GM21390 (cell line): ENCODE measurements at regions not wholly inside any gene's neighbourhood (a gene's known extent, or its start where the extent isn't known, plus 50 kb on each side); places are given as distances from the start of the nearest gene placed in this dataset.
"Not testable (repeated sequence)": the region's sequence is repeated elsewhere in the genome, so short reads cannot be mapped to it uniquely, and the experiment has no call there.

ENCODE experiments used
- ATAC-seq: cut with Tn5 transposase; IDR thresholded peaks from one replicate; pipeline ENCODE4 v1.9.1; 2021; ENCODE audit not compliant: unreplicated experiment

GRCh38 chr6:115814907-115815306, 245.8 kb downstream of the FRK start:
- ATAC-seq: no peak

GRCh38 chr6:115811541-115811940, 249.2 kb downstream of the FRK start:
- no peak for ATAC-seq

- no peak for ATAC-seq
These were observed 262.5 kb downstream of the FRK start for GRCh38 chr6:115798229-115798628.

DNA sequence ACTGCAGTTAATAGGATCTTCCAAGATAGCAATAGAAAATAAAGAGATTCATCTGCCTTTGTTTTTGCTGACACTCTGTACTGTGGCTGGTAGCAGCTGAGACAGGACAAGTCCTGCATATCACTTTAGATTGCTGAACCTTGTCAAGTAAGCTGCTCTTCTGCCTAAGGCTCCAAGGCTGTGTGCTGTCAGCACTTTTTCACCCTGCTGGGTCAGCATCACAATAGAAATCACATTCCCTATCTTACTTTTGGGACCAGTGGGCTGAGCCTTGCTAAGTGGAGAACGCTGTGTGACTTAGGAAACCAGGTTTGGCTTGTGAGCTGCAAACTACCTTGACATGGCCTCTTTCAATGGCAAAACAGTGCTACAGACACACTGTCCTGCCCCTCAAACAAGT, 263.9 kb downstream of the FRK start:
- no peak for ATAC-seq

DNA sequence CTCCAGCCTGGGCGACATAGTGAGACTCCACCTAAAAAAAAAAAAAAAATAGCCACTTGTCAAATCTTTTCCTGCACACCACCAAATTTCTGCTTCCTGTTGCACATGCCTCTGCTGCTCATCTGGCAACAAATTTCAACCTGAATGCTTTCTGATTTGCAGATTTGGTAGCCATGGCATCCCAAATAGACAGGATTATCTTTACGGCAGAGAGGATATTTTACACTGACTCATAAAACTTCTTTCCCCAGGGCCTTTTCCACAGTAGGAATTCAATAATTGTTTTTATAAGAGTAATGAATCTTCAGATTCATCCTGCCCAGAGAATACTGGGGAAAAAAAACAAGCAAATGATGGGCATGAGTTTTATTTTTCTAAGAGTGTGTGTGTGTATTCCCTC, 264.6 kb downstream of the FRK start:
- ATAC-seq: no peak

- ATAC-seq: no peak
These were observed 277.2 kb downstream of the FRK start for GRCh38 chr6:115783402-115784061.

DNA sequence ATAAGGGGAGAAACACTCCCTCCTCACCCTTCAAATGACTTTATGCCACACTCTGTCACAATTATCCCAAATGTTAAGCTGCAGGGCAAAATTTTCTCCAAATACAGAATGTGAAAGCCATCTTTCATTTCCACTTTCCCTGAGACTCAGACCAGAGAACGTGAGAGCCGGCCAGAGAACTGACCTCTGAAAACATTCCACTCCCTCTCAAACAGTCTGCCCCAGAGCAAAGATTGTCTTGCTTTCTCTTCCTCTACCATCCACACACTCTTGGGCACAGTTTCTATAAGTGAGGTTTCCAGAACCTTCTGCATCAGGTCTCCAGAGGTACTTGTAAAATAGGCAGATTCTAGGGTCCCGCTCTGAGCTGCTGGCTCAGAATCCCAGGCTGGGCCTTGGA, 278.1 kb downstream of the FRK start:
- no peak for ATAC-seq

DNA sequence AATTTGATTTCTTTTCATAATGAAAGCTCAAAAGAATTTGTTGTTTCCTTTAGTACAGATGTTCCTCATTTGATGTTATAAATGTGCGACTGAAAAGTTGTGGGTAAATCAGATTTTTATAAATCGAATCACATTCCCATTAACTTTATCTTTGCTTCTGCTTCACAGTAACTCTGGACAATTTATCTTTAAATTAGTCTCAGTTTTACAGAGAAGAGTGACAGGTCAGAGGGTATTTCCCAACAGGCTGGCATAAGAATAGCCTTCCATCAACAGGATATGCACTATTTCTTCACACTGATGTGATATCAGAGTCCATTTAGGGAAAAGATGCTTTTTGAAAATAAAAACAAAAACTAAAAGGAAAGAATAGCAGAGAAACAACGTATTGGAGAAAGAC, 286.9 kb downstream of the FRK start:
- ATAC-seq: no peak

DNA sequence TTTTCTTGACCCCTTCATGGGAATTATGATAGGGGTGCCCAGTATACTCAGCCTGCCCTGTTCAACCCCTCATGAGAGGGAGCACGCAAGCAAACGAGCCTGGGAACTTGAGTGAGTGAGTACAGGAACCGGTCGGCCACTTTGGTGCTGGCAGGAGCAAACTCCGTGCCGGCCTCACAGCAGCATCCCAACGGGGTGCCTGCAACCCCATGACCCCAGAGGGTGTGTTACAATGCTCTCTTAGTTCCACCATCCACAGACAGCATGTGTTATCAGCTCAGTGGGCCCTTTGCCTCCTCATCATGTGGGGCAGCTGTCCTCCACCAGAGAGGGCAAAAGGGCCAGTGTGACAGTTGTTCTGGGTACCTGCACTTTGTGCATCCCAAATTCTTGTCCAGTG, 289.8 kb downstream of the FRK start:
- ATAC-seq: no peak

DNA sequence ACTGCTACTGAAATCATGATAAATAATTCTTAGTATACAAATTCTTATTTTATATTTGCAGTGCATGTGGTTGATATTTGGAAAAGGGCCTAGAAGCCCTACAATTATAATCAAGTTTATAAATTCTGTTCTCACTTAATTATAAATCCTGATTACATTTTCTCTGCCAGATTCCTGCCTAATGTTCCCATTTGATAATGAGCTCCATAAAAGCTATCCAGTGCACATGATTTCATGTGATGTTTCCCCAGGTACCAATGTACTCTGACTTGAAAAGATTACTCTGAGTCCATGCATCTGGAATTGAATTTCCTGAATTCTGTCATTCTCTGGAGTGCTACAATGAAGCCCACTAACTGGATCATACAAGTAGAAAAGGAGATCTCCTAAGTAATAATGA, 292.2 kb downstream of the FRK start:
- ATAC-seq: no peak

DNA sequence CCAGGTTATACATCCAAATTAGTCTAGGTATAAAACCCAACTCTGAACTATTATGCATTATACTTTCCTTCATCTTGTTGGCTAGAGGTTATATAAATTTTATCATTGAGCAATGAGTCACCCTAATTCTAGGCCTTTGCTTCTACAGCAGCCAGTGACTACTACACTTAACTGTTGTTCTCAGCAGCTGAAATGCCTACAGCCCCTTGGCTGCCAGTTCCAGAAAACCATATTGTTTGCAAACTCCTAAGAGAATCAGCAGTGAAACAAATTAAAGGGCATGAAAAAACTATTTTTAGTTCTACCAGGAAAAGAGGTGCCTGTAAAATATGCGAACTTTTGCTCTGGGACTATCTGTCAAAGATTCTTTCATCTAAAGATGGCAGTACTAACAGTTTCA, 292.8 kb downstream of the FRK start:
- no peak for ATAC-seq

GRCh38 chr6:115766745-115767462, 293.8 kb downstream of the FRK start:
- ATAC-seq: no peak

DNA sequence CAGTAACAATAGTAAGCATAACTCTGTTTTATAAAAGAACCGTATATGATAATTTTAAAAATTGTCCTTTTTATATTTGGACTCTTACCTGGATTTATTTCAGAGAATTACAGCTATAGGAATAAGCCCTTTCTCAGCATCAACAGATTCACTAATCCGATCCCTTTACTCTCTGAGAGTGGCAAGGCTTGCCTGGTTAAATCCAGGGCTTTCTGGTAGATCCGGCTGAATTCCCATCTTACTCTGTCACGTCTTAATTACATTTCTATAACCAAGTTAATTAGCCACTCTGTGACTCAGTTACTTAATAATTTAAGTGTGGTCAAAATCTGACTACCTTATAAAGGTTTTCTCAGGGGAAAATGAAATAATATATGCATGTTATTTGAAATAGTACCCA, 294.7 kb downstream of the FRK start:
- ATAC-seq: no peak

- ATAC-seq: no peak
These were observed 301.6 kb downstream of the FRK start for GRCh38 chr6:115759051-115759450.

DNA sequence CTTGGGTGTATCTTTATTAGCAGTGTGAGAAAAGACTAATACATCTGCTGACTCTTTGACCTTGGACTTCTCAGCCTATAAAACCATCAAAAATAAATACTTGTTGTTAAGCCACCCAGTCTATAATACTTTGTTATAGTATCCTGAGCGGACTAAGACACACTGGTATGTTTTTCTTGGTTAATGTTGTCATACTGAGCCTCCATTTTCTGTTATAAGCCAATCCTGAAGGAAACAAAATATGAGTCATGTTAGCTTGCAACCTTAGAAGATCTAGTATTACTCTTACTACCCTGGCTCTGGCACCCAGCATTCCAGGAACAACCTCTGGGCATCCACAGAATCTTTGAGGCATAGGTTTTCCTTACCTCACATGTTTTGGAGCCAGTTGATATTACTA, 307.2 kb downstream of the FRK start:
- ATAC-seq: no peak

DNA sequence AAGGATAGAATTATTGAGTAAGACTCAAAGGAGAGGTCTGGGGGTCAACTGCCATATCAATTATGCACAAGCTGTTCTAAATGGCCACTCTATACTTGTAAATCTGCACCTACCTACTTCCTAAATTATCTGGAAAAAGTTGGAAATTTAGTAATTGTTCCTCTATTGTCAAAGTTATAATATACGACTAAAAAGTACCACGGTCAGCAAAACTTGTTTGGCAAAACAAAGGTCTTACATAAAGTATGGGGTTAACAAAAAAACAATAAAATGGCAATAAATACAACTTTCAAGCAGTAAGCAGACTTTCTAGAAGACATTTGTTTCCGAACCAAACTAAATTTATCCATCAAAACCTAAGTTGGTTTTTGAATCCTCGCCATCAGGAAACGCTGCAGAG, 309.7 kb downstream of the FRK start:
- ATAC-seq: no peak

GRCh38 chr6:115750292-115750691, 310.4 kb downstream of the FRK start:
- no peak for ATAC-seq

DNA sequence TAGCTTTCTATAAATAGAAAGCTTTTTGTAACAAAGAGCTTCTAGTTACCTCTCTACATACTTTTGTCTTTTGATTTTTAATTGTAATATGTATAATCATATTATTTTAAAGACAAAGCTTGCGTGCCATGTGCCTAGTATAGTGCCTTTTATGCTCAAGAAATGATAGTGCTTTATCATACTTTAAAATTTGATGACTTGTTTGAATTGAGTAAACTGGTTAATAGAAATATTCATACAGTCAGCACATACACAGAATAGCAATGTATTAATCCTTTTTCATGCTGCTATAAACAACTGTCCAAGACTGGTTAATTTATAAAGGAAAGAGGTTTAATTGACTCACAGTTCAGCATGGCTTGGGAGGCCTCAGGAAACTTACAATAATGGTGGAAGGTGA, 313.0 kb downstream of the FRK start:
- ATAC-seq: no peak

GRCh38 chr6:115746583-115746982, 314.1 kb downstream of the FRK start:
- ATAC-seq: not testable (repeated sequence)

- ATAC-seq: no peak
These were observed 319.8 kb downstream of the FRK start for GRCh38 chr6:115740907-115741306.

- no peak for ATAC-seq
These were observed 325.1 kb downstream of the FRK start for GRCh38 chr6:115735610-115736009.

DNA sequence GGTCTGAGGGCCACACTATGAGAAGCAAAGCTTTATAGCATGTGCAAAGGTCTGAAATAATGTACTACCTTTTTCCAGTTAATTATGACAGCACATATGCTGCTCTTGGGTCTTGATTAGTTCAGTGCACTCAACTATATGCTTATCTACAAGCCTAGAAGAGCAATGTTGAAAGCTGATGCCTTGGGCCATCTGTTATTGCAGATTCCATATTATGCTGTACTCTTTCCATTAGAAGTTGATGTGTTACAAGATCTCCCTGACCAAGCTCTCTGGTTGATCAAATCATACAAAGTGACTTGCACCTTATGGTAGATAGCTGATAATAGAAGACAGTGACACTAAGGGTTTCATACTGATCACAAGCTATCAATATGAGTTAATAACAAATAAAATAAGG, 327.3 kb downstream of the FRK start:
- no peak for ATAC-seq

DNA sequence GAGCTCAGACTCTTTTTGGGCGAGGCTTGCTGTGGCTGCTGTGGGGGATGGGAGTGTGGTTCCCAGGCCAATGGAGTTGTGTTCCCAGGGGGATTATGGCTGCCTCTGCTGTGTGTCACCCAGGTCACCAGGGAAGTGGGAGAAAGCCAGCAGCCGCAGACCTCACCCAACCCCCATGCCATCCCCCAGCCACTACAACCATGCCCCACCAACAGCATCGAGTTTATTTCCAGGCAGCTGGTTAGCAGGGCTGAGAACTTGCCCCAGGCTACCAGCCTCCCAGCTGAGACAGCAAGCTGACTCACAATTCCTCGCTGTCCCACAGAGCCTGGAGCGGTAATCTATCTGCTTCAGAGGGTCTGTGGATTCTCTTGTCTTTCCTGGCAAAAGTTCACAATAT, 331.7 kb downstream of the FRK start:
- ATAC-seq: no peak
